CD4-positive, alpha-beta T cell treated with Interferon alpha-2 for 1 hour (primary cell): ENCODE measurements at regions not wholly inside any gene's neighbourhood (a gene's known extent, or its start where the extent isn't known, plus 50 kb on each side); places are given as distances from the start of the nearest gene placed in this dataset.

Experiments
- DNase-seq, 2 donors: peaks; one replicate each; pipeline ENCODE4 v3.0.0-alpha.2; 2020 to 2022

GRCh38 chr4:14669371-14669770 lies 332.9 kb upstream of the CPEB2 start:
- no peak for DNase-seq

GRCh38 chr4:14671146-14671545 lies 331.1 kb upstream of the CPEB2 start:
- DNase-seq: no peak

GRCh38 chr4:14675279-14675985 lies 326.8 kb upstream of the CPEB2 start:
- DNase-seq: no peak

GRCh38 chr4:14679906-14680305 lies 322.4 kb upstream of the CPEB2 start:
- DNase-seq: no peak

GRCh38 chr4:14681330-14681729 lies 321.0 kb upstream of the CPEB2 start:
- no peak for DNase-seq

GRCh38 chr4:14693728-14694127 lies 308.6 kb upstream of the CPEB2 start:
- no peak for DNase-seq

- DNase-seq: no peak
These were observed 307.0 kb upstream of the CPEB2 start for GRCh38 chr4:14695095-14695845.

- no peak for DNase-seq
These were observed 302.2 kb upstream of the CPEB2 start for GRCh38 chr4:14700083-14700482.

GRCh38 chr4:14700544-14700943 lies 301.7 kb upstream of the CPEB2 start:
- no peak for DNase-seq

- no peak for DNase-seq
These were observed 300.9 kb upstream of the CPEB2 start for GRCh38 chr4:14701389-14701788.

GRCh38 chr4:14701896-14702295 lies 300.4 kb upstream of the CPEB2 start:
- DNase-seq: no peak

GRCh38 chr4:14708574-14708973 lies 293.7 kb upstream of the CPEB2 start:
- no peak for DNase-seq

- no peak for DNase-seq
These were observed 291.0 kb upstream of the CPEB2 start for GRCh38 chr4:14711259-14711658.

GRCh38 chr4:14716691-14717090 lies 285.6 kb upstream of the CPEB2 start:
- DNase-seq: no peak

GRCh38 chr4:14719053-14719452 lies 283.2 kb upstream of the CPEB2 start:
- DNase-seq: no peak

- DNase-seq: no peak
These were observed 275.8 kb upstream of the CPEB2 start for GRCh38 chr4:14726441-14726840.

- DNase-seq: no peak
These were observed 275.4 kb upstream of the CPEB2 start for GRCh38 chr4:14726877-14727361.

GRCh38 chr4:14729282-14730000 lies 272.8 kb upstream of the CPEB2 start:
- DNase-seq: no peak

GRCh38 chr4:14742054-14742453 lies 260.2 kb upstream of the CPEB2 start:
- no peak for DNase-seq

GRCh38 chr4:14743172-14743571 lies 259.1 kb upstream of the CPEB2 start:
- DNase-seq: no peak

GRCh38 chr4:14743601-14744000 lies 258.7 kb upstream of the CPEB2 start:
- DNase-seq: no peak

GRCh38 chr4:14744346-14744745 lies 257.9 kb upstream of the CPEB2 start:
- no peak for DNase-seq

- peak in 1 of 2 donors; percentile 3 for DNase-seq
These were observed 252.4 kb upstream of the CPEB2 start for GRCh38 chr4:14749910-14750309.
